ENCODE measurements at regions not wholly inside any gene's neighbourhood (a gene's known extent, or its start where the extent isn't known, plus 50 kb on each side); places are given as distances from the start of the nearest gene placed in this dataset.

- TF ChIP-seq POLR2AphosphoS5 (IDR thresholded peaks at IDR 0.05; ENCODE audit: low read depth, low read length) (no peak), TAF1 (IDR thresholded peaks at IDR 0.05; ENCODE audit: borderline replicate concordance, insufficient read depth, low read length) (no peak), SIN3A (IDR thresholded peaks at IDR 0.05; ENCODE audit: borderline replicate concordance, insufficient read depth, low read length) (no peak)
- TF ChIP-seq, protein P1, sequence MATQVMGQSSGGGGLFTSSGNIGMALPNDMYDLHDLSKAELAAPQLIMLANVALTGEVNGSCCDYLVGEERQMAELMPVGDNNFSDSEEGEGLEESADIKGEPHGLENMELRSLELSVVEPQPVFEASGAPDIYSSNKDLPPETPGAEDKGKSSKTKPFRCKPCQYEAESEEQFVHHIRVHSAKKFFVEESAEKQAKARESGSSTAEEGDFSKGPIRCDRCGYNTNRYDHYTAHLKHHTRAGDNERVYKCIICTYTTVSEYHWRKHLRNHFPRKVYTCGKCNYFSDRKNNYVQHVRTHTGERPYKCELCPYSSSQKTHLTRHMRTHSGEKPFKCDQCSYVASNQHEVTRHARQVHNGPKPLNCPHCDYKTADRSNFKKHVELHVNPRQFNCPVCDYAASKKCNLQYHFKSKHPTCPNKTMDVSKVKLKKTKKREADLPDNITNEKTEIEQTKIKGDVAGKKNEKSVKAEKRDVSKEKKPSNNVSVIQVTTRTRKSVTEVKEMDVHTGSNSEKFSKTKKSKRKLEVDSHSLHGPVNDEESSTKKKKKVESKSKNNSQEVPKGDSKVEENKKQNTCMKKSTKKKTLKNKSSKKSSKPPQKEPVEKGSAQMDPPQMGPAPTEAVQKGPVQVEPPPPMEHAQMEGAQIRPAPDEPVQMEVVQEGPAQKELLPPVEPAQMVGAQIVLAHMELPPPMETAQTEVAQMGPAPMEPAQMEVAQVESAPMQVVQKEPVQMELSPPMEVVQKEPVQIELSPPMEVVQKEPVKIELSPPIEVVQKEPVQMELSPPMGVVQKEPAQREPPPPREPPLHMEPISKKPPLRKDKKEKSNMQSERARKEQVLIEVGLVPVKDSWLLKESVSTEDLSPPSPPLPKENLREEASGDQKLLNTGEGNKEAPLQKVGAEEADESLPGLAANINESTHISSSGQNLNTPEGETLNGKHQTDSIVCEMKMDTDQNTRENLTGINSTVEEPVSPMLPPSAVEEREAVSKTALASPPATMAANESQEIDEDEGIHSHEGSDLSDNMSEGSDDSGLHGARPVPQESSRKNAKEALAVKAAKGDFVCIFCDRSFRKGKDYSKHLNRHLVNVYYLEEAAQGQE (IDR thresholded peaks at IDR 0.05; ENCODE audit: insufficient read depth in 1 of 2, low read depth in 2 of 2, low read length in 2 of 2), result no peak
These were observed 333.1 kb downstream of the ETV1 start for GRCh38 chr7:13656330-13656729.
